SK-N-SH (cell line): ENCODE measurements at regions not wholly inside any gene's neighbourhood (a gene's known extent, or its start where the extent isn't known, plus 50 kb on each side); places are given as distances from the start of the nearest gene placed in this dataset.

ENCODE experiments used
- CTCF ChIA-PET: fragments of 300-600, 350-600 bp; formaldehyde crosslinking; extraction: SDS; loops from one replicate; lab custom pipeline; 2021; lab: Yijun Ruan, JAX
- POLR2A ChIA-PET: fragments of 350-600 bp; sonication (Branson Sonifier 250); formaldehyde crosslinking; extraction: SDS; loops from one replicate; lab custom pipeline; 2020; ENCODE audit warnings: antibody characterized with exemption, inconsistent platforms; lab: Yijun Ruan, JAX
- DNase-seq: peaks from one replicate; pipeline ENCODE4 v3.0.0; 2012
- H2AFZ ChIP-seq: fragments of 200-600 bp; sonication (generic); 2 replicates; pipeline ENCODE4 v1.8.1; 2016; ENCODE audit warnings: antibody characterized with exemption, mild to moderate bottlenecking, low read depth
- H3F3A ChIP-seq: fragments of 200-600 bp; sonication (generic); replicated peaks from 2 replicates; pipeline ENCODE3; 2016; ENCODE audit warnings: antibody characterized with exemption, mild to moderate bottlenecking; ENCODE audit not compliant: insufficient read depth
- H3K27ac ChIP-seq, 2 experiments: fragments of 200-500 bp in 1 of 2; fragments of 200-600 bp in 1 of 2; sonication (Bioruptor generic) in 1 of 2; sonication (generic), shearing (Covaris generic) in 1 of 2; 2 replicates each; pipeline versions ENCODE4 v1.5.1 to v1.6.1; 2014 to 2016; ENCODE audit warnings: low read depth in 2 of 2, inconsistent platforms in 1 of 2, low read length in 1 of 2, mild to moderate bottlenecking in 1 of 2, mixed read lengths in 1 of 2
- H3K27me3 ChIP-seq: fragments of 200-600 bp; sonication (generic), shearing (Covaris generic); 2 replicates; pipeline ENCODE4 v1.6.1; 2016; ENCODE audit warnings: mixed run types; ENCODE audit not compliant: insufficient read depth
- H3K36me3 ChIP-seq, 2 experiments: fragments of 200-500 bp in 1 of 2; fragments of 200-600 bp in 1 of 2; sonication (Bioruptor generic) in 1 of 2; sonication (generic) in 1 of 2; replicated peaks in 1 of 2; 2 replicates each; pipeline versions ENCODE3 to v1.5.1; 2014 to 2016; ENCODE audit warnings: low read length in 1 of 2, mild to moderate bottlenecking in 1 of 2; ENCODE audit not compliant: insufficient read depth in 2 of 2, control insufficient read depth in 1 of 2
- H3K4me1 ChIP-seq, 2 experiments: fragments of 200-500 bp in 1 of 2; fragments of 200-600 bp in 1 of 2; sonication (Bioruptor generic) in 1 of 2; sonication (generic), shearing (Covaris generic) in 1 of 2; 2 replicates each; pipeline versions ENCODE4 v1.5.1 to v1.6.1; 2014 to 2016; ENCODE audit warnings: low read depth in 1 of 2, low read length in 1 of 2, mixed run types in 1 of 2; ENCODE audit not compliant: insufficient read depth in 2 of 2, control insufficient read depth in 1 of 2
- H3K4me2 ChIP-seq: fragments of 200-600 bp; sonication (generic), shearing (Covaris generic); 2 replicates; pipeline ENCODE4 v1.6.1; 2017; ENCODE audit warnings: mixed run types
- H3K4me3 ChIP-seq, 2 experiments: fragments of 200-500 bp in 1 of 2; fragments of 200-600 bp in 1 of 2; sonication (Bioruptor generic) in 1 of 2; sonication (generic), shearing (Covaris generic) in 1 of 2; 2 replicates each; pipeline versions ENCODE4 v1.5.1 to v1.8.1; 2014 to 2016; ENCODE audit warnings: low read depth in 2 of 2, inconsistent platforms in 1 of 2, low read length in 1 of 2, mild to moderate bottlenecking in 1 of 2, mixed read lengths in 1 of 2, moderate library complexity in 1 of 2
- H3K79me2 ChIP-seq: fragments of 200-600 bp; sonication (generic); 2 replicates; pipeline ENCODE4 v1.8.1; 2017; ENCODE audit warnings: mild to moderate bottlenecking; ENCODE audit not compliant: insufficient read depth
- H3K9ac ChIP-seq: fragments of 200-600 bp; sonication (generic); 2 replicates; pipeline ENCODE4 v1.6.1; 2017; ENCODE audit warnings: mixed run types
- H3K9me2 ChIP-seq: fragments of 200-600 bp; sonication (generic); 2 replicates; pipeline ENCODE4 v1.6.1; 2017; ENCODE audit warnings: mixed run types
- H3K9me3 ChIP-seq: fragments of 200-600 bp; sonication (generic); 2 replicates; pipeline ENCODE4 v1.6.1; 2017; ENCODE audit warnings: mixed run types, mild to moderate bottlenecking, moderate library complexity
- H4K20me1 ChIP-seq: fragments of 200-600 bp; sonication (generic); 2 replicates; pipeline ENCODE4 v1.6.1; 2017; ENCODE audit warnings: mild to moderate bottlenecking, mixed run types; ENCODE audit not compliant: insufficient read depth
- CTCF ChIP-seq: fragments of 200-600 bp; sonication (generic); IDR thresholded peaks from 2 replicates; pipeline ENCODE4 v1.6.1; 2017; ENCODE audit warnings: antibody characterized with exemption, mild to moderate bottlenecking, moderate library complexity
- ELF1 ChIP-seq: IDR thresholded peaks from 2 replicates; pipeline ENCODE4 v1.4.0; 2012
- EP300 ChIP-seq, 2 experiments: IDR thresholded peaks; 2 replicates each; pipeline versions ENCODE4 v1.4.0 to v1.6.1; 2012; ENCODE audit warnings: borderline replicate concordance in 1 of 2, low read depth in 1 of 2, low read length in 1 of 2
- EZH2phosphoT487 ChIP-seq: fragments of 200-600 bp; sonication (generic); IDR thresholded peaks from 2 replicates; pipeline ENCODE4 v1.6.1; 2017; ENCODE audit warnings: low read depth, mixed run types, mild to moderate bottlenecking, antibody characterized with exemption, moderate library complexity, borderline replicate concordance
- FOSL2 ChIP-seq: IDR thresholded peaks from 2 replicates; pipeline ENCODE4 v1.4.0; 2012; ENCODE audit warnings: low read depth, mild to moderate bottlenecking, moderate library complexity, borderline replicate concordance
- FOXM1 ChIP-seq: IDR thresholded peaks from 2 replicates; pipeline ENCODE4 v1.4.0; 2012; ENCODE audit warnings: low read depth, mild to moderate bottlenecking
- GABPA ChIP-seq: IDR thresholded peaks from 2 replicates; pipeline ENCODE4 v1.4.0; 2012; ENCODE audit warnings: low read depth, mild to moderate bottlenecking
- IRF3 ChIP-seq: fragments of 150-350 bp; IDR thresholded peaks from 2 replicates; pipeline ENCODE4 v1.6.1; 2016; ENCODE audit warnings: mild to moderate bottlenecking, low read depth, low read length
- JUND ChIP-seq: IDR thresholded peaks from 2 replicates; pipeline ENCODE4 v1.4.0; 2012
- MAX ChIP-seq: IDR thresholded peaks from 2 replicates; pipeline ENCODE4 v1.4.0; 2012; ENCODE audit warnings: low read depth
- MXI1 ChIP-seq: IDR thresholded peaks from 2 replicates; pipeline ENCODE4 v1.6.1; 2012; ENCODE audit warnings: mild to moderate bottlenecking, low read depth, low read length, improper control_type of control experiment
- NFIC ChIP-seq: IDR thresholded peaks from 2 replicates; pipeline ENCODE4 v1.4.0; 2012; ENCODE audit warnings: borderline replicate concordance
- PBX3 ChIP-seq: IDR thresholded peaks from 2 replicates; pipeline ENCODE4; 2012
- POLR2AphosphoS5 ChIP-seq: IDR thresholded peaks from 2 replicates; pipeline ENCODE4 v1.6.1; 2012; ENCODE audit warnings: low read depth, low read length
- RXRA ChIP-seq: IDR thresholded peaks from 2 replicates; pipeline ENCODE4 v1.4.0; 2012; ENCODE audit warnings: low read depth, mild to moderate bottlenecking, borderline replicate concordance
- SMC3 ChIP-seq: IDR thresholded peaks from 2 replicates; pipeline ENCODE4 v1.6.1; 2012; ENCODE audit warnings: low read depth, low read length, improper control_type of control experiment
- TAF1 ChIP-seq: IDR thresholded peaks from 2 replicates; pipeline ENCODE4 v1.6.1; 2012; ENCODE audit warnings: low read depth, mild to moderate bottlenecking, low read length, moderate library complexity, borderline replicate concordance
- TCF12 ChIP-seq: IDR thresholded peaks from 2 replicates; pipeline ENCODE4 v1.4.0; 2012
- TEAD4 ChIP-seq: IDR thresholded peaks from 2 replicates; pipeline ENCODE4 v1.4.0; 2012; ENCODE audit warnings: mild to moderate bottlenecking, borderline replicate concordance; ENCODE audit not compliant: insufficient read depth
- USF2 ChIP-seq: fragments of 150-350 bp; IDR thresholded peaks from 2 replicates; pipeline ENCODE4 v1.6.1; 2017; ENCODE audit warnings: antibody characterized with exemption, low read length, low read depth, borderline replicate concordance
- YY1 ChIP-seq: IDR thresholded peaks from 2 replicates; pipeline ENCODE4 v1.4.0; 2012; ENCODE audit warnings: low read depth, mild to moderate bottlenecking
- ZBTB33 ChIP-seq: IDR thresholded peaks from 2 replicates; pipeline ENCODE4 v1.4.0; 2012; ENCODE audit warnings: low read depth, borderline replicate concordance
- WGBS: methylation state at CpG from one replicate; pipeline ENCODE4 v1.1.6; 2017; ENCODE audit warnings: low lambda C conversion rate; 5-methylcytosine and 5-hydroxymethylcytosine counted together

- H3K9ac ChIP-seq, result no peak overlapping the region
- H3K27ac ChIP-seq, result peak overlapping the region; percentile 34 to 52; a peak in 3 of 4 replicates
- peaks cover 13% of the 10 kb centered on the region for H3F3A ChIP-seq
- no peaks in the 10 kb centered on the region for H3K79me2 ChIP-seq
- POLR2A ChIA-PET, result no interaction called here
- no peak overlapping the region for H3K4me3 ChIP-seq
- 3% methylated on average over 2 of the region's 2 CpGs for WGBS
- no peaks in the 10 kb centered on the region for H3K36me3 ChIP-seq
- DNase-seq, result no peak
- CTCF ChIA-PET, result no interaction called here
- H3K9me2 ChIP-seq, result no peaks in the 10 kb centered on the region
- no peaks in the 10 kb centered on the region for H3K9me3 ChIP-seq
- no peak overlapping the region for H2AFZ ChIP-seq
- TF ChIP-seq GABPA, result no peak
- TF ChIP-seq NFIC, result peak; percentile 92
- TF ChIP-seq SMC3, result no peak
- no peak for TF ChIP-seq CTCF
- TF ChIP-seq FOXM1, result no peak
- peak; percentile 43; the same call in 1 of the 2 replicates for TF ChIP-seq PBX3
- no peak for TF ChIP-seq ELF1
- TF ChIP-seq MXI1, result no peak
- TF ChIP-seq JUND, result peak; percentile 72
- no peak for TF ChIP-seq MAX
- no peak for TF ChIP-seq EZH2phosphoT487
- peak in 1 of 2 experiments; percentile 75; a peak in 2 of 4 replicates for TF ChIP-seq EP300 (IDR thresholded peaks at IDR 0.05; ENCODE audit: borderline replicate concordance in 1 of 2, low read depth in 1 of 2, low read length in 1 of 2)
- TF ChIP-seq TCF12, result peak; percentile 70
- TF ChIP-seq TEAD4, result peak; percentile 76
- TF ChIP-seq TAF1, result no peak
- no peak for TF ChIP-seq IRF3
- TF ChIP-seq ZBTB33, result no peak
- no peak; the same call in 1 of the 2 replicates for TF ChIP-seq POLR2AphosphoS5
- TF ChIP-seq YY1, result no peak
- TF ChIP-seq FOSL2, result peak; percentile 70
- TF ChIP-seq USF2, result no peak
- peak; percentile 36; the same call in 1 of the 2 replicates for TF ChIP-seq RXRA
- H4K20me1 ChIP-seq, result no peaks in the 10 kb centered on the region
- peaks cover 0 to 13% of the 10 kb centered on the region in 2 experiments; a peak in 2 of 4 replicates for H3K4me1 ChIP-seq
- H3K4me2 ChIP-seq, result no peak overlapping the region
- no peaks in the 10 kb centered on the region for H3K27me3 ChIP-seq
These were observed 195.5 kb downstream of the SIM1 start for GRCh38 chr6:100269189-100269588.
